GM03348 (cell line): ENCODE measurements at regions not wholly inside any gene's neighbourhood (a gene's known extent, or its start where the extent isn't known, plus 50 kb on each side); places are given as distances from the start of the nearest gene placed in this dataset.
"Not testable (repeated sequence)": the region's sequence is repeated elsewhere in the genome, so short reads cannot be mapped to it uniquely, and the experiment has no call there.

ENCODE experiments used
- DNase-seq: peaks from one replicate; pipeline ENCODE4 v3.0.0; 2012; ENCODE audit warnings: low spot score

DNA sequence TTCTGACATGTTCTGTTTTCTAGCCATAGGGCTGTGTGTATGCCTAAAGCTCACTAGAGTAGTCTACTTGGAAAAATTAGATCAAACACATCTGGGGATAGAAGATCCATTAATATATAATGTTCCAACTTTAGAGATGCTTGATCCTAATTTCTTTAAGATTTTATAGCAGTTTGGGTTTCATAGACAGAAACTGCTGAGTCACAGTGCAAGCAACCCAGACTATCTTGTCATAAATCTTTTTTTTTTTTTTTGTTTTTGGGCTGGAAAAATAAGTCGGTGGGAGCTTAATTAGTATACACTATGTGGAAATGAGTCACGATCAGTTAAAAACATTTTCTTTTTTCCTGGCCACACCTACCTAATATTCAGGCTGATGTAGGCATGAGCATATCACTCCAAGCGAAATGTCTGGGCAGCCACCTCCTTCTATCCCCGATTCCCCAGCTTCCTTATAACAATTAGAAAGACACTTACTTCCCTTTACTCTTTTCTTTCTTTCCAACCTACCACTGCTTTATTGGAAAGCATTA, 58.2 kb upstream of the CASK start:
- DNase-seq, result no peak

DNA sequence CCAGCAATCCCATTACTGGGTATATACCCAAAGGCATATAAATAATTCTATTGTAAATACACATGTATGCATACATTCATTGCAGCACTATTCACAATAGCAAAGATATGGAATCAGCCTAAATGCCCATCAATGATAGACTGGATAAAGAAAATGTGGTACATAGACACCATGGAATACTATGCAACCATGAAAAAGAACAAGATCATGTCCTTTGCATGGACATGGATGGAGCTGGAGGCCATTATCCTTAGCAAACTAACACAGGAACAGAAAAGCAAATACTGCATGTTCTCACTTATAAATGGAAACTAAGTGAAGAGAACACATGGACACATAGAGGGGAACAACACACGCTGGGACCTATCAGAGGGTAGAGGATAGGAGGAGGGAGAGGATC, 51.3 kb upstream of the CASK start:
- DNase-seq, result not testable (repeated sequence)

DNA sequence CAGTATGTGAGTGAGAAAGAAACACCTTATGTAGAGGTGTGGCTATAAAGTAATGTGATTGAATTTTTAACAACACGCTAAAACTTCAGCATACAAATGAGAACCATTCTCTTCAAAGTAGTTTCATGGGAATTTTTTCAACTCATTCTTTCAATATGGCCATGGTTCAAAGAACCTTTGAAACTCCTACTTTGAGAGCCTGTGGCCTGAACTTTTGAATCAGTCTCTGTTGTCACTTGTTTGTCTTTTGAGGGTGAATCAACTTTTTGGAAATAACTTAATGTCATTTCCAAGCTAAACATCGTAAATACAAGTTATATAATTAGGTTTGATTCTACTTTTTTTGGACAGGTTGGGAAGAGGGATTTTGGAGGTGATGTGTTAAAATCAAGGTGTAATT, 49.9 kb upstream of the CASK start:
- DNase-seq, result no peak
